ENCODE measurements at regions not wholly inside any gene's neighbourhood (a gene's known extent, or its start where the extent isn't known, plus 50 kb on each side); places are given as distances from the start of the nearest gene placed in this dataset.

DNA sequence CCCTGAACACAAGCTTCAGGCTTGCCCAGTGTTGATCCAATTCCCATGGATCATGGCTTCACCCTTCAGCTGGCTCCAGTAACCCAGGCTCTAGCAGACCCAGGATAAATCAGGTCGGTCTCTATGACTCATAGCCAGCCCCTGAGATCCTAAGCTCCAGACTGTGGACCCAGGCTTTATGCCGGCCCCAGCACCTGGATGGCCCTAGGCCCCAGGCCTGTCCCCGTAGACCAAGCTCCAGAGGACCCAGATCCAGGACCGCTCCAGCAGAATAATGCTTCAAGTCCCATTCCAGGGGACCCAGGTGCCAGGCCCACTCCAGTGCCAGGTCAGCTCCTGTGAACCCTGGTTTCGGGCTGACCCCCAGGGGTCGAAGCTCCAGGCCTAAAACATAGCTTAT is 1589.9 kb upstream of the DDX18 start:
- TF ChIP-seq ZNF24 (IDR thresholded peaks at IDR 0.05) (no peak), SIN3A (IDR thresholded peaks at IDR 0.05; ENCODE audit: low read depth, low read length) (no peak), ZNF384 (IDR thresholded peaks at IDR 0.05; ENCODE audit: borderline replicate concordance, low read depth, low read length) (no peak), IKZF2 (IDR thresholded peaks at IDR 0.05) (no peak), CTCF (IDR thresholded peaks at IDR 0.05 in 2 of 3, conservative IDR thresholded peaks at IDR 0.05 in 1 of 3; ENCODE audit: control insufficient read depth in 2 of 3, extremely low read depth in 1 of 3, insufficient read depth in 1 of 3, low read depth in 3 of 3, low read length in 3 of 3) (no peak), POLR2A (IDR thresholded peaks at IDR 0.05; ENCODE audit: low read depth, low read length) (no peak), RAD21 (IDR thresholded peaks at IDR 0.05; ENCODE audit: insufficient read depth, low read depth, low read length) (no peak), TARDBP (IDR thresholded peaks at IDR 0.05; ENCODE audit: borderline replicate concordance) (no peak), EZH2 (IDR thresholded peaks at IDR 0.05; ENCODE audit: borderline replicate concordance, control insufficient read depth, low read depth, low read length) (no peak)

Measured in GM12878 (cell line).